GM18861 (cell line): ENCODE measurements at regions not wholly inside any gene's neighbourhood (a gene's known extent, or its start where the extent isn't known, plus 50 kb on each side); places are given as distances from the start of the nearest gene placed in this dataset.

Experiments used
- ATAC-seq: cut with Tn5 transposase; IDR thresholded peaks from one replicate; pipeline ENCODE4 v1.9.1; 2021; ENCODE audit not compliant: unreplicated experiment

GRCh38 chr1:103854279-103854678, 104.6 kb downstream of the AMY1C start:
- no peak for ATAC-seq

GRCh38 chr1:103859721-103860120, 110.0 kb downstream of the AMY1C start:
- ATAC-seq: no peak

- no peak for ATAC-seq
These were observed 149.1 kb downstream of the AMY1C start for GRCh38 chr1:103898576-103899345.

- ATAC-seq: no peak
These were observed 150.3 kb downstream of the AMY1C start for GRCh38 chr1:103900005-103900404.

- no peak for ATAC-seq
These were observed 151.4 kb downstream of the AMY1C start for GRCh38 chr1:103901072-103901471.

- no peak for ATAC-seq
These were observed 155.7 kb downstream of the AMY1C start for GRCh38 chr1:103905363-103905762.

- no peak for ATAC-seq
These were observed 161.8 kb downstream of the AMY1C start for GRCh38 chr1:103911450-103911849.

- no peak for ATAC-seq
These were observed 168.1 kb downstream of the AMY1C start for GRCh38 chr1:103917795-103918194.

GRCh38 chr1:103931891-103932290, 182.2 kb downstream of the AMY1C start:
- no peak for ATAC-seq

- ATAC-seq: no peak
These were observed 188.2 kb downstream of the AMY1C start for GRCh38 chr1:103937763-103938357.

- no peak for ATAC-seq
These were observed 191.4 kb downstream of the AMY1C start for GRCh38 chr1:103941086-103941485.

GRCh38 chr1:103942029-103942428, 192.3 kb downstream of the AMY1C start:
- ATAC-seq: no peak

- ATAC-seq: no peak
These were observed 196.1 kb downstream of the AMY1C start for GRCh38 chr1:103945774-103946173.

GRCh38 chr1:103948526-103948925, 198.8 kb downstream of the AMY1C start:
- ATAC-seq: no peak

- no peak for ATAC-seq
These were observed 200.1 kb downstream of the AMY1C start for GRCh38 chr1:103949779-103950178.

- no peak for ATAC-seq
These were observed 203.7 kb downstream of the AMY1C start for GRCh38 chr1:103953386-103953785.

GRCh38 chr1:103958699-103959098, 209.0 kb downstream of the AMY1C start:
- peak; percentile 54 for ATAC-seq

GRCh38 chr1:103959565-103959964, 209.9 kb downstream of the AMY1C start:
- ATAC-seq: no peak

- ATAC-seq: no peak
These were observed 210.3 kb downstream of the AMY1C start for GRCh38 chr1:103960045-103960444.

GRCh38 chr1:103960710-103961109, 211.0 kb downstream of the AMY1C start:
- ATAC-seq: no peak

- no peak for ATAC-seq
These were observed 237.1 kb downstream of the AMY1C start for GRCh38 chr1:103986792-103987191.

- ATAC-seq: no peak
These were observed 247.9 kb downstream of the AMY1C start for GRCh38 chr1:103997631-103998030.
